Natural killer cell (primary cell): ENCODE measurements at regions not wholly inside any gene's neighbourhood (a gene's known extent, or its start where the extent isn't known, plus 50 kb on each side); places are given as distances from the start of the nearest gene placed in this dataset.

Experiments
- ATAC-seq, 3 donors: fragments of 150-1000 bp in 2 of 3; fragments of 200-7000 bp in 1 of 3; cut with Tn5 transposase; 1 replicate in 1 of 3; 2 replicates in 2 of 3; pipeline ENCODE4 v1.10.0; 2021; ENCODE audit warnings: mild to moderate bottlenecking in 2 of 3, moderate library complexity in 2 of 3
- DNase-seq, 2 donors: peaks; one replicate each; pipeline versions ENCODE4 v3.0.0 to v3.0.0-alpha.2; 2013 to 2021; ENCODE audit warnings: mixed read lengths in 1 of 2
- H3K27ac ChIP-seq: one replicate; pipeline ENCODE4 v1.5.1; 2013; ENCODE audit warnings: mild to moderate bottlenecking, low read length
- H3K27me3 ChIP-seq: one replicate; pipeline ENCODE4 v1.6.1; 2013; ENCODE audit warnings: low read length; ENCODE audit not compliant: control insufficient read depth, insufficient read depth
- H3K36me3 ChIP-seq: one replicate; pipeline ENCODE4 v1.6.1; 2013; ENCODE audit warnings: low read length; ENCODE audit not compliant: control insufficient read depth, insufficient read depth
- H3K4me1 ChIP-seq: one replicate; pipeline ENCODE4 v1.6.1; 2013; ENCODE audit warnings: low read length; ENCODE audit not compliant: control insufficient read depth, insufficient read depth
- H3K4me3 ChIP-seq: one replicate; pipeline ENCODE4 v1.5.1; 2013; ENCODE audit warnings: low read length
- H3K9me3 ChIP-seq: one replicate; pipeline ENCODE4 v1.6.1; 2013; ENCODE audit warnings: low read length; ENCODE audit not compliant: control insufficient read depth, insufficient read depth
- H3K27ac Mint-ChIP-seq, 2 donors: one replicate each; pipeline ENCODE4 v1.8.0; 2022; ENCODE audit warnings: mild to moderate bottlenecking in 2 of 2, mixed read lengths in 2 of 2, moderate library complexity in 1 of 2
- H3K27me3 Mint-ChIP-seq, 2 donors: one replicate each; pipeline ENCODE4 v1.8.0; 2022; ENCODE audit warnings: low read depth in 2 of 2, mixed read lengths in 2 of 2
- H3K36me3 Mint-ChIP-seq: one replicate; pipeline ENCODE4 v1.8.0; 2022; ENCODE audit warnings: mixed read lengths
- H3K4me1 Mint-ChIP-seq, 2 donors: one replicate each; pipeline ENCODE4 v1.8.0; 2022; ENCODE audit warnings: mixed read lengths in 2 of 2
- H3K4me3 Mint-ChIP-seq: one replicate; pipeline ENCODE4 v1.8.0; 2022; ENCODE audit warnings: mild to moderate bottlenecking, moderate library complexity, mixed read lengths
- H3K9me3 Mint-ChIP-seq, 2 donors: one replicate each; pipeline ENCODE4 v1.8.0; 2022; ENCODE audit warnings: mixed read lengths in 2 of 2
- WGBS: methylation state at CpG from one replicate; pipeline ENCODE4 v1.1.7; 2013; ENCODE audit warnings: missing lambda C conversion rate; ENCODE audit not compliant: insufficient coverage; 5-methylcytosine and 5-hydroxymethylcytosine counted together
- intact Hi-C: fragments of 100-400 bp; cut with micrococcal nuclease; formaldehyde crosslinking; loops from one replicate; pipeline ENCODE4 v1.14.2; 2022
- TF ChIP-seq, protein P1 (sequence below): fragments of 200-600 bp; IDR thresholded peaks from one replicate; pipeline ENCODE4 v1.8.0; 2022; ENCODE audit warnings: antibody characterized with exemption

DNA sequence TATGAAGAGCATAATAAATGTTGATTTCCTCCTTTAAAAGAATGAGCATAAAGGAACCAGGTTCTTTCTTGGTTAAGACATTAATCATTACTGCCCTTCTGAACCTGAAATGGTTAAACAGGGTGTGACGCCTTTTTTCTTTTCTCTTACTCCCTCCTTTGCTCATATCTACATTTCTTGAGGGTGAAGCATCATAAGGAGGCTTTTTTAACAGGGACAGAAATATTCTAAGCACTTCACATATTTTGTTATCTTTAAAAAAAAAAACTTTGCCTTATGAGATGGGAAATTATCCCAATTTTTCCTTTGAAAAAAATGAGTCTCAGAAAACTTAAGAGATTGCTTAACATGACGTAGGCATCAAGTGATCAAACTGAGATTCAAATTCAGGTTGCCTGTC is 1036.3 kb upstream of the TENM4 start:
- TF ChIP-seq, protein P1, sequence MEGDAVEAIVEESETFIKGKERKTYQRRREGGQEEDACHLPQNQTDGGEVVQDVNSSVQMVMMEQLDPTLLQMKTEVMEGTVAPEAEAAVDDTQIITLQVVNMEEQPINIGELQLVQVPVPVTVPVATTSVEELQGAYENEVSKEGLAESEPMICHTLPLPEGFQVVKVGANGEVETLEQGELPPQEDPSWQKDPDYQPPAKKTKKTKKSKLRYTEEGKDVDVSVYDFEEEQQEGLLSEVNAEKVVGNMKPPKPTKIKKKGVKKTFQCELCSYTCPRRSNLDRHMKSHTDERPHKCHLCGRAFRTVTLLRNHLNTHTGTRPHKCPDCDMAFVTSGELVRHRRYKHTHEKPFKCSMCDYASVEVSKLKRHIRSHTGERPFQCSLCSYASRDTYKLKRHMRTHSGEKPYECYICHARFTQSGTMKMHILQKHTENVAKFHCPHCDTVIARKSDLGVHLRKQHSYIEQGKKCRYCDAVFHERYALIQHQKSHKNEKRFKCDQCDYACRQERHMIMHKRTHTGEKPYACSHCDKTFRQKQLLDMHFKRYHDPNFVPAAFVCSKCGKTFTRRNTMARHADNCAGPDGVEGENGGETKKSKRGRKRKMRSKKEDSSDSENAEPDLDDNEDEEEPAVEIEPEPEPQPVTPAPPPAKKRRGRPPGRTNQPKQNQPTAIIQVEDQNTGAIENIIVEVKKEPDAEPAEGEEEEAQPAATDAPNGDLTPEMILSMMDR: no peak
- H3K4me1 Mint-ChIP-seq: no peaks in the 10 kb centered on the region
- no peak overlapping the region for H3K4me3 Mint-ChIP-seq
- 88% methylated on average over 1 of the region's 2 CpGs for WGBS
- no peaks in the 10 kb centered on the region for H3K27me3 Mint-ChIP-seq
- ATAC-seq (no peak), DNase-seq (no peak)
- intact Hi-C loops: no loop called here
- H3K27me3 ChIP-seq: no peaks in the 10 kb centered on the region
- peaks cover 15 to 18% of the 10 kb centered on the region in 2 donors for H3K9me3 Mint-ChIP-seq
- H3K27ac Mint-ChIP-seq: no peak overlapping the region
- no peaks in the 10 kb centered on the region for H3K9me3 ChIP-seq
- H3K27ac ChIP-seq: no peak overlapping the region
- no peak overlapping the region for H3K4me3 ChIP-seq
- no peaks in the 10 kb centered on the region for H3K36me3 ChIP-seq
- no peaks in the 10 kb centered on the region for H3K4me1 ChIP-seq
- H3K36me3 Mint-ChIP-seq: peaks cover 5% of the 10 kb centered on the region

- no peaks in the 10 kb centered on the region for H3K27me3 ChIP-seq
- Mint-ChIP-seq H3K36me3 (peaks cover 5% of the 10 kb centered on the region), H3K4me1 (no peaks in the 10 kb centered on the region), H3K9me3 (peaks cover 17 to 24% of the 10 kb centered on the region in 2 donors), H3K27ac (no peak overlapping the region), H3K4me3 (no peak overlapping the region), H3K27me3 (no peaks in the 10 kb centered on the region)
- ATAC-seq (no peak), DNase-seq (no peak)
- H3K27ac ChIP-seq: no peak overlapping the region
- H3K4me3 ChIP-seq: no peak overlapping the region
- TF ChIP-seq, protein P1: no peak
- no peaks in the 10 kb centered on the region for H3K9me3 ChIP-seq
- 72% methylated on average over 3 of the region's 3 CpGs for WGBS
- H3K4me1 ChIP-seq: no peaks in the 10 kb centered on the region
- H3K36me3 ChIP-seq: no peaks in the 10 kb centered on the region
- intact Hi-C loops: no loop called here
Measured at GRCh38 chr11:80473562-80473961, 1032.7 kb upstream of the TENM4 start.

DNA sequence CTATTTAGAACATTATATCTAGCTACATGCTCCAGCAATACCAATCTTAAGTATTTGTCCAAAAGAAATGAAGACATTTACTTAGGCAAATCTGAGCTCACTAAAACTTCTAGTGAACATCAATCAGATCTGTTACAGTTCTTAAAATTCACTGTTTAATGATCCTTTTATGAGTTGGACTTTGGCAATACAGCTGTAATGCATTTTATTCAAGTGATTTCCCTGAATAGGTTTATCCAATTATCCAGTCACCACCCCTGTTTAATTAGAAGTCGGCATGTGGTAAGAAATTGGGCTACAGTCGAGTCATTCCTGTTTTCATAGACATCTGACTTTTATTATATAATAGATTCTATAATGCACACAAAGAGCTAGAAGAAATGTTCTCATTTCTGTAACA is 1029.0 kb upstream of the TENM4 start:
- Histone ChIP-seq H3K36me3 (no peaks in the 10 kb centered on the region), H3K4me3 (no peak overlapping the region), H3K9me3 (no peaks in the 10 kb centered on the region), H3K27me3 (no peaks in the 10 kb centered on the region), H3K27ac (no peak overlapping the region), H3K4me1 (no peaks in the 10 kb centered on the region)
- DNase-seq: no peak
- no peak for ATAC-seq
- H3K9me3 Mint-ChIP-seq: peaks cover 19 to 41% of the 10 kb centered on the region in 2 donors
- no peak overlapping the region for H3K27ac Mint-ChIP-seq
- intact Hi-C loops: no loop called here
- no peaks in the 10 kb centered on the region for H3K27me3 Mint-ChIP-seq
- H3K4me3 Mint-ChIP-seq: no peak overlapping the region
- H3K4me1 Mint-ChIP-seq: no peaks in the 10 kb centered on the region
- TF ChIP-seq, protein P1: no peak
- WGBS: no CpG with 5 or more reads among the region's 2 CpGs
- H3K36me3 Mint-ChIP-seq: peaks cover 14% of the 10 kb centered on the region

- no peak for ATAC-seq
- Mint-ChIP-seq H3K9me3 (peaks cover 12 to 28% of the 10 kb centered on the region in 2 donors), H3K4me1 (no peaks in the 10 kb centered on the region), H3K27ac (no peak overlapping the region), H3K4me3 (no peak overlapping the region), H3K36me3 (peaks cover 9% of the 10 kb centered on the region), H3K27me3 (no peaks in the 10 kb centered on the region)
- Histone ChIP-seq H3K4me1 (no peaks in the 10 kb centered on the region), H3K27me3 (no peaks in the 10 kb centered on the region), H3K27ac (no peak overlapping the region), H3K9me3 (peaks cover 25% of the 10 kb centered on the region), H3K36me3 (no peaks in the 10 kb centered on the region), H3K4me3 (no peak overlapping the region)
- WGBS: 80% methylated on average over 1 of the region's 1 CpG
- intact Hi-C loops: no loop called here
- no peak for DNase-seq
- TF ChIP-seq, protein P1: no peak
Measured at GRCh38 chr11:80466570-80466969, 1025.7 kb upstream of the TENM4 start.
